Left colon (tissue), 2 donors: ENCODE measurements at regions not wholly inside any gene's neighbourhood (a gene's known extent, or its start where the extent isn't known, plus 50 kb on each side); places are given as distances from the start of the nearest gene placed in this dataset.

Experiments
- ATAC-seq: fragments of 200-7000 bp; cut with Tn5 transposase; one replicate; pipeline ENCODE4 v1.9.1; 2020; ENCODE audit warnings: mild to moderate bottlenecking, moderate library complexity
- DNase-seq, 2 donors: peaks; one replicate each; pipeline ENCODE4 v3.0.0-alpha.2; 2020
- intact Hi-C, 2 donors: fragments of 100-400 bp; cut with DNase I in 1 of 2; cut with micrococcal nuclease in 1 of 2; formaldehyde crosslinking; loops; one replicate each; pipeline versions ENCODE4 v1.11.2 to v1.14.0; 2022; cut with DNase I, micrococcal nuclease
- donor health status: DM: no; HTN: no; CAD: no.
- donor health status: DM: yes; HTN: yes; CAD: no.

- DNase-seq (no peak), ATAC-seq (no peak)
- intact Hi-C loops, result no loop called here
Measured at GRCh38 chr15:97082830-97083229, 752.3 kb downstream of the NR2F2 start.

GRCh38 chr15:97084650-97085049, 754.1 kb downstream of the NR2F2 start:
- DNase-seq (no peak), ATAC-seq (no peak)
- intact Hi-C loops, result no loop called here

- ATAC-seq, result no peak
- DNase-seq, result no peak
- intact Hi-C loops, result no loop called here
Measured at GRCh38 chr15:97085731-97086130, 755.2 kb downstream of the NR2F2 start.

GRCh38 chr15:97087006-97087741, 756.7 kb downstream of the NR2F2 start:
- ATAC-seq (no peak), DNase-seq (no peak)
- intact Hi-C loops, result no loop called here

- ATAC-seq (no peak), DNase-seq (no peak)
- intact Hi-C loops, result no loop called here
Measured at GRCh38 chr15:97091093-97091492, 760.6 kb downstream of the NR2F2 start.

GRCh38 chr15:97092656-97093055, 762.2 kb downstream of the NR2F2 start:
- intact Hi-C loops, result no loop called here
- DNase-seq, result no peak
- no peak for ATAC-seq

- intact Hi-C loops, result no loop called here
- ATAC-seq, result no peak
- no peak for DNase-seq
Measured at GRCh38 chr15:97096303-97096835, 765.9 kb downstream of the NR2F2 start.

GRCh38 chr15:97099040-97099439, 768.5 kb downstream of the NR2F2 start:
- intact Hi-C loops, result no loop called here
- ATAC-seq (no peak), DNase-seq (no peak)

GRCh38 chr15:97101572-97101971, 771.1 kb downstream of the NR2F2 start:
- DNase-seq (no peak), ATAC-seq (no peak)
- intact Hi-C loops, result no loop called here

GRCh38 chr15:97114900-97115760, 784.6 kb downstream of the NR2F2 start:
- DNase-seq (no peak), ATAC-seq (no peak)
- intact Hi-C loops, result no loop called here

GRCh38 chr15:97115761-97116070, 785.2 kb downstream of the NR2F2 start:
- DNase-seq, result no peak
- no peak for ATAC-seq
- intact Hi-C loops, result no loop called here

GRCh38 chr15:97124790-97125189, 794.3 kb downstream of the NR2F2 start:
- DNase-seq (no peak), ATAC-seq (no peak)
- intact Hi-C loops, result no loop called here

- no peak for DNase-seq
- intact Hi-C loops, result no loop called here
- ATAC-seq, result no peak
Measured at GRCh38 chr15:97126553-97127233, 796.2 kb downstream of the NR2F2 start.

- DNase-seq, result no peak
- intact Hi-C loops, result no loop called here
- ATAC-seq, result no peak
Measured at GRCh38 chr15:97129674-97130073, 799.2 kb downstream of the NR2F2 start.

- intact Hi-C loops, result no loop called here
- no peak for DNase-seq
- no peak for ATAC-seq
Measured at GRCh38 chr15:97140216-97140615, 809.7 kb downstream of the NR2F2 start.

GRCh38 chr15:97141360-97141759, 810.9 kb downstream of the NR2F2 start:
- intact Hi-C loops, result no loop called here
- no peak for ATAC-seq
- DNase-seq, result no peak

- intact Hi-C loops, result no loop called here
- ATAC-seq (no peak), DNase-seq (no peak)
Measured at GRCh38 chr15:97141871-97142270, 811.4 kb downstream of the NR2F2 start.

- ATAC-seq, result no peak
- DNase-seq, result no peak
- intact Hi-C loops, result no loop called here
Measured at GRCh38 chr15:97143592-97144376, 813.3 kb downstream of the NR2F2 start.

- ATAC-seq, result no peak
- intact Hi-C loops, result no loop called here
- DNase-seq, result no peak
Measured at GRCh38 chr15:97144377-97144711, 813.8 kb downstream of the NR2F2 start.
